ENCODE measurements at regions not wholly inside any gene's neighbourhood (a gene's known extent, or its start where the extent isn't known, plus 50 kb on each side); places are given as distances from the start of the nearest gene placed in this dataset.

DNA sequence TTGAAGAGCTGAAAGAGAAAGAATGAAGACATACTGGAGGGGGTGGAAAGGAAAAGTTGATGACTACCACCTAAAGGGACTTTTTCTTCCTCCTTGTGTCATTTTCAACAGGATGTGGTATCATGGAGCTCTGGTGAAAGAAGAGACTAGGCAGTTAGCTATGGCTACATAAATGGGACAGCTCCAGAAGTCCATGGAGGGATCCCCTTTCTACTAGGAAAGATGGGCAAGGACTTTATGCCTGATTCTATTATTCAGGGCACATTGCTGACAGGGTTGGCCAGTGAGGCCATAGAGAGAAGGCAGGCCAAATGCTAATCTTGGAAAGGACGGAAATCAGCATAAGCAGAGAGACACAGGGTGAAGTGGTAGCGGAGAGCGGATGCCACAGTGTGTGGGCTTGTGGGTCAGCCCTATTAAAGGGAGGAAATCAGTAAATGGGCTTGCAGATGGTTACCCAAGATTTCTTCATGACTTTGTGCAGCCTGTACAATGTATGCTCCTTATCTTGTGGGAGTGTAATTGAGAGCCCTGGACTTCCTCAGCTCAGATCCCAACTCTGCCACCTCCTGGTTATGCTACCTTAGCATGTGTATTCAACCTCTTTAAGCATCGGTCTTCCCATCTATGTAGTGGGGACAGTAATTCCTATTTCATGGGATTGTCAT is 77.4 kb upstream of the TMEM170B start (continued):
- TF ChIP-seq, protein P1, sequence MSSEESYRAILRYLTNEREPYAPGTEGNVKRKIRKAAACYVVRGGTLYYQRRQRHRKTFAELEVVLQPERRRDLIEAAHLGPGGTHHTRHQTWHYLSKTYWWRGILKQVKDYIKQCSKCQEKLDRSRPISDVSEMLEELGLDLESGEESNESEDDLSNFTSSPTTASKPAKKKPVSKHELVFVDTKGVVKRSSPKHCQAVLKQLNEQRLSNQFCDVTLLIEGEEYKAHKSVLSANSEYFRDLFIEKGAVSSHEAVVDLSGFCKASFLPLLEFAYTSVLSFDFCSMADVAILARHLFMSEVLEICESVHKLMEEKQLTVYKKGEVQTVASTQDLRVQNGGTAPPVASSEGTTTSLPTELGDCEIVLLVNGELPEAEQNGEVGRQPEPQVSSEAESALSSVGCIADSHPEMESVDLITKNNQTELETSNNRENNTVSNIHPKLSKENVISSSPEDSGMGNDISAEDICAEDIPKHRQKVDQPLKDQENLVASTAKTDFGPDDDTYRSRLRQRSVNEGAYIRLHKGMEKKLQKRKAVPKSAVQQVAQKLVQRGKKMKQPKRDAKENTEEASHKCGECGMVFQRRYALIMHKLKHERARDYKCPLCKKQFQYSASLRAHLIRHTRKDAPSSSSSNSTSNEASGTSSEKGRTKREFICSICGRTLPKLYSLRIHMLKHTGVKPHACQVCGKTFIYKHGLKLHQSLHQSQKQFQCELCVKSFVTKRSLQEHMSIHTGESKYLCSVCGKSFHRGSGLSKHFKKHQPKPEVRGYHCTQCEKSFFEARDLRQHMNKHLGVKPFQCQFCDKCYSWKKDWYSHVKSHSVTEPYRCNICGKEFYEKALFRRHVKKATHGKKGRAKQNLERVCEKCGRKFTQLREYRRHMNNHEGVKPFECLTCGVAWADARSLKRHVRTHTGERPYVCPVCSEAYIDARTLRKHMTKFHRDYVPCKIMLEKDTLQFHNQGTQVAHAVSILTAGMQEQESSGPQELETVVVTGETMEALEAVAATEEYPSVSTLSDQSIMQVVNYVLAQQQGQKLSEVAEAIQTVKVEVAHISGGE (CRISPR knock-in tag; IDR thresholded peaks at IDR 0.05): no peak
- TF ChIP-seq ZNF622 (IDR thresholded peaks at IDR 0.05) (no peak), SMC3 (IDR thresholded peaks at IDR 0.05; ENCODE audit: borderline replicate concordance, low read length) (peak; percentile 42; the same call in 1 of the 2 replicates), SMAD1 (IDR thresholded peaks at IDR 0.05; ENCODE audit: low read depth, partially characterized antibody) (no peak), ASH2L (IDR thresholded peaks at IDR 0.05; ENCODE audit: borderline replicate concordance, low read depth) (no peak), PAX5 (IDR thresholded peaks at IDR 0.05; ENCODE audit: borderline replicate concordance, low read depth, low read length) (no peak), TCF3 (IDR thresholded peaks at IDR 0.05; ENCODE audit: borderline replicate concordance, insufficient read depth, low read depth, low read length) (0 out of 2 replicates have a peak, but pooled peaks have one; percentile 14), MXI1 (IDR thresholded peaks at IDR 0.05; ENCODE audit: low read depth, low read length) (no peak)
- TF ChIP-seq, protein P2, sequence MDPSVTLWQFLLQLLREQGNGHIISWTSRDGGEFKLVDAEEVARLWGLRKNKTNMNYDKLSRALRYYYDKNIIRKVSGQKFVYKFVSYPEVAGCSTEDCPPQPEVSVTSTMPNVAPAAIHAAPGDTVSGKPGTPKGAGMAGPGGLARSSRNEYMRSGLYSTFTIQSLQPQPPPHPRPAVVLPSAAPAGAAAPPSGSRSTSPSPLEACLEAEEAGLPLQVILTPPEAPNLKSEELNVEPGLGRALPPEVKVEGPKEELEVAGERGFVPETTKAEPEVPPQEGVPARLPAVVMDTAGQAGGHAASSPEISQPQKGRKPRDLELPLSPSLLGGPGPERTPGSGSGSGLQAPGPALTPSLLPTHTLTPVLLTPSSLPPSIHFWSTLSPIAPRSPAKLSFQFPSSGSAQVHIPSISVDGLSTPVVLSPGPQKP (IDR thresholded peaks at IDR 0.05; ENCODE audit: low read depth, low read length): no peak
- TF ChIP-seq, protein P3, sequence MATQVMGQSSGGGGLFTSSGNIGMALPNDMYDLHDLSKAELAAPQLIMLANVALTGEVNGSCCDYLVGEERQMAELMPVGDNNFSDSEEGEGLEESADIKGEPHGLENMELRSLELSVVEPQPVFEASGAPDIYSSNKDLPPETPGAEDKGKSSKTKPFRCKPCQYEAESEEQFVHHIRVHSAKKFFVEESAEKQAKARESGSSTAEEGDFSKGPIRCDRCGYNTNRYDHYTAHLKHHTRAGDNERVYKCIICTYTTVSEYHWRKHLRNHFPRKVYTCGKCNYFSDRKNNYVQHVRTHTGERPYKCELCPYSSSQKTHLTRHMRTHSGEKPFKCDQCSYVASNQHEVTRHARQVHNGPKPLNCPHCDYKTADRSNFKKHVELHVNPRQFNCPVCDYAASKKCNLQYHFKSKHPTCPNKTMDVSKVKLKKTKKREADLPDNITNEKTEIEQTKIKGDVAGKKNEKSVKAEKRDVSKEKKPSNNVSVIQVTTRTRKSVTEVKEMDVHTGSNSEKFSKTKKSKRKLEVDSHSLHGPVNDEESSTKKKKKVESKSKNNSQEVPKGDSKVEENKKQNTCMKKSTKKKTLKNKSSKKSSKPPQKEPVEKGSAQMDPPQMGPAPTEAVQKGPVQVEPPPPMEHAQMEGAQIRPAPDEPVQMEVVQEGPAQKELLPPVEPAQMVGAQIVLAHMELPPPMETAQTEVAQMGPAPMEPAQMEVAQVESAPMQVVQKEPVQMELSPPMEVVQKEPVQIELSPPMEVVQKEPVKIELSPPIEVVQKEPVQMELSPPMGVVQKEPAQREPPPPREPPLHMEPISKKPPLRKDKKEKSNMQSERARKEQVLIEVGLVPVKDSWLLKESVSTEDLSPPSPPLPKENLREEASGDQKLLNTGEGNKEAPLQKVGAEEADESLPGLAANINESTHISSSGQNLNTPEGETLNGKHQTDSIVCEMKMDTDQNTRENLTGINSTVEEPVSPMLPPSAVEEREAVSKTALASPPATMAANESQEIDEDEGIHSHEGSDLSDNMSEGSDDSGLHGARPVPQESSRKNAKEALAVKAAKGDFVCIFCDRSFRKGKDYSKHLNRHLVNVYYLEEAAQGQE (IDR thresholded peaks at IDR 0.05; ENCODE audit: low read depth, low read length): no peak
- TF ChIP-seq, protein P4, sequence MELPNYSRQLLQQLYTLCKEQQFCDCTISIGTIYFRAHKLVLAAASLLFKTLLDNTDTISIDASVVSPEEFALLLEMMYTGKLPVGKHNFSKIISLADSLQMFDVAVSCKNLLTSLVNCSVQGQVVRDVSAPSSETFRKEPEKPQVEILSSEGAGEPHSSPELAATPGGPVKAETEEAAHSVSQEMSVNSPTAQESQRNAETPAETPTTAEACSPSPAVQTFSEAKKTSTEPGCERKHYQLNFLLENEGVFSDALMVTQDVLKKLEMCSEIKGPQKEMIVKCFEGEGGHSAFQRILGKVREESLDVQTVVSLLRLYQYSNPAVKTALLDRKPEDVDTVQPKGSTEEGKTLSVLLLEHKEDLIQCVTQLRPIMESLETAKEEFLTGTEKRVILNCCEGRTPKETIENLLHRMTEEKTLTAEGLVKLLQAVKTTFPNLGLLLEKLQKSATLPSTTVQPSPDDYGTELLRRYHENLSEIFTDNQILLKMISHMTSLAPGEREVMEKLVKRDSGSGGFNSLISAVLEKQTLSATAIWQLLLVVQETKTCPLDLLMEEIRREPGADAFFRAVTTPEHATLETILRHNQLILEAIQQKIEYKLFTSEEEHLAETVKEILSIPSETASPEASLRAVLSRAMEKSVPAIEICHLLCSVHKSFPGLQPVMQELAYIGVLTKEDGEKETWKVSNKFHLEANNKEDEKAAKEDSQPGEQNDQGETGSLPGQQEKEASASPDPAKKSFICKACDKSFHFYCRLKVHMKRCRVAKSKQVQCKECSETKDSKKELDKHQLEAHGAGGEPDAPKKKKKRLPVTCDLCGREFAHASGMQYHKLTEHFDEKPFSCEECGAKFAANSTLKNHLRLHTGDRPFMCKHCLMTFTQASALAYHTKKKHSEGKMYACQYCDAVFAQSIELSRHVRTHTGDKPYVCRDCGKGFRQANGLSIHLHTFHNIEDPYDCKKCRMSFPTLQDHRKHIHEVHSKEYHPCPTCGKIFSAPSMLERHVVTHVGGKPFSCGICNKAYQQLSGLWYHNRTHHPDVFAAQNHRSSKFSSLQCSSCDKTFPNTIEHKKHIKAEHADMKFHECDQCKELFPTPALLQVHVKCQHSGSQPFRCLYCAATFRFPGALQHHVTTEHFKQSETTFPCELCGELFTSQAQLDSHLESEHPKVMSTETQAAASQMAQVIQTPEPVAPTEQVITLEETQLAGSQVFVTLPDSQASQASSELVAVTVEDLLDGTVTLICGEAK (IDR thresholded peaks at IDR 0.05; ENCODE audit: borderline replicate concordance): no peak
- TF ChIP-seq, protein P5, sequence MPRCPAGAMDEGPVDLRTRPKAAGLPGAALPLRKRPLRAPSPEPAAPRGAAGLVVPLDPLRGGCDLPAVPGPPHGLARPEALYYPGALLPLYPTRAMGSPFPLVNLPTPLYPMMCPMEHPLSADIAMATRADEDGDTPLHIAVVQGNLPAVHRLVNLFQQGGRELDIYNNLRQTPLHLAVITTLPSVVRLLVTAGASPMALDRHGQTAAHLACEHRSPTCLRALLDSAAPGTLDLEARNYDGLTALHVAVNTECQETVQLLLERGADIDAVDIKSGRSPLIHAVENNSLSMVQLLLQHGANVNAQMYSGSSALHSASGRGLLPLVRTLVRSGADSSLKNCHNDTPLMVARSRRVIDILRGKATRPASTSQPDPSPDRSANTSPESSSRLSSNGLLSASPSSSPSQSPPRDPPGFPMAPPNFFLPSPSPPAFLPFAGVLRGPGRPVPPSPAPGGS (IDR thresholded peaks at IDR 0.05; ENCODE audit: borderline replicate concordance, insufficient read depth, low read depth, low read length, poor library complexity, severe bottlenecking): peak; percentile 48
- TF ChIP-seq, protein P6, sequence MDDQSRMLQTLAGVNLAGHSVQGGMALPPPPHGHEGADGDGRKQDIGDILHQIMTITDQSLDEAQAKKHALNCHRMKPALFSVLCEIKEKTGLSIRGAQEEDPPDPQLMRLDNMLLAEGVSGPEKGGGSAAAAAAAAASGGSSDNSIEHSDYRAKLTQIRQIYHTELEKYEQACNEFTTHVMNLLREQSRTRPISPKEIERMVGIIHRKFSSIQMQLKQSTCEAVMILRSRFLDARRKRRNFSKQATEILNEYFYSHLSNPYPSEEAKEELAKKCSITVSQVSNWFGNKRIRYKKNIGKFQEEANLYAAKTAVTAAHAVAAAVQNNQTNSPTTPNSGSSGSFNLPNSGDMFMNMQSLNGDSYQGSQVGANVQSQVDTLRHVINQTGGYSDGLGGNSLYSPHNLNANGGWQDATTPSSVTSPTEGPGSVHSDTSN (IDR thresholded peaks at IDR 0.05; ENCODE audit: insufficient replicate concordance, low read depth, low read length): no peak

Data from GM12878 (cell line).